ENCODE measurements at regions not wholly inside any gene's neighbourhood (a gene's known extent, or its start where the extent isn't known, plus 50 kb on each side); places are given as distances from the start of the nearest gene placed in this dataset.
A peak's percentile ranks its signal among the peaks of the same experiment; 100 is the strongest.

DNA sequence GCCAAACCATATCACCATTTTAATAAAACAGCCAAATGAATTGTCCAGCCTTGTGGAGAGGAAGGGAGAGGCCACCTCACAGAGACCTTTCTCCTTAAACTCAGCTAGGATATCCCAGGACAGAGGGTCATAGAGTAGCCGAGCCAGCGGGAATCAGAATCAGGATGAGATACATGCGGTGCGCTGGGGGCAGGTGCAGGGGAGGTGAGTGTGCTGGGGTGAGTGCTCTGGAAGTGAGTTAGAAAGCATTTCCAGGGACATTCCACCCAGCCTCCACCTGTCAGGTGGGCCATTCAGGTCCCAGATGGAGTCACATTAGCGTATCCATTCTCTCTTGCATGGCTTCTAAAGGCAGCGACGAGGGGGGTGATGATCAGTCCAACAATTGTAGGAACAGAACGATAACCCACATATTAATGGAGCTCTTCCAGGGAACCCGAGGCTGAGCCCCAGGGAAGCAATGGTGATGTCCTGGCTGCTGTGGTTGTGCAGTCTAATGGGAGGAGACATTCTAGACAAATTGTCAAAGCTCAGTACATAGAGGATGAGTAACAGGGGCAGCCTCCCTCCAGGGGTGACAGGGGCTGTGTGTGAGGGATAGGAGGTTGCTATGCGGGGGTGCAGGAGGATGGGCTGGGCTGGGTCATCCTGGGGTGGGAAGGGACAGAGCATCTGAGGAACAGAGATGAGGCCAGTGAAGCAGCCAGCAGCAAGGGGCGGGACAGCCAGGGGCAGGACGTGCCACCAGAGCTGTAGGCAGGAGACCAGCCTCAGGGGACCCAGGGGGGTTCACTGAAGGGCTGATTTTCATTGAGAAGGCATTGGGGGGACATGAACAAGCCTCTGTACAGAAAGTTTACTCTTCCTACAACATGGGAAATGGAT is 88.7 kb upstream of the FRMD1 start:
- ChIA-PET CTCF (interaction anchor here (1.0 kb wide), 1 partner anchor 35 kb away, joined by 4 read pairs; no protein-coding TSS in a partner anchor), POLR2A (no interaction called here)
- no peak for ATAC-seq
- 0 out of 2 replicates have a peak, but pooled peaks cover 7% of the 10 kb centered on the region for H3K27me3 Mint-ChIP-seq (ENCODE audit: low read depth)
- H3K4me1 Mint-ChIP-seq: peaks cover 48% of the 10 kb centered on the region
- 0 out of 2 replicates have a peak overlapping the region, but pooled peaks have one; percentile 7 for H3K27ac Mint-ChIP-seq
- peaks cover 17% of the 10 kb centered on the region for H3K36me3 Mint-ChIP-seq
- DNase-seq (ENCODE audit: low spot score): no peak
- peaks cover 23% of the 10 kb centered on the region for H3K9me3 Mint-ChIP-seq
- H3K4me3 Mint-ChIP-seq: no peak overlapping the region
- no peak for TF ChIP-seq GABPB1 (CRISPR knock-in tag; IDR thresholded peaks at IDR 0.05)

DNA sequence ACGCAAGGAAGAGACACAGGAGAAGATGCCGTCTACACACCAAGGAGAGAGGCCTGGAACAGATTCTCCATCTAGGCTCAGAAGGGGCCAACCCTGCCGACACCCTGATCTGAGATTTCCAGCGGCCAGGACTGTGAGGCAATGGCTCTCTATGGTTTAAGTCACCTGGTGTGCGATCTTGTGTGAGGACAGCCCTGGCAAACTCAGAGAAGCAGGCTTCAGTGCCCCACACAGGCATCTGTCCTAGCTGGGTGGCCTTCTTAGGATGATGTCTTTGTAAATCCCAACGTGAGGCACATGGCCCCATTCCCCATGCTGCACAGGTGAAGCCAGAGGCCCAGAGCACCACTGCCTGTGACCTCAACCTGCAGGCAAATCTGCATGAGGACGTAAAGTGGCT is 87.6 kb upstream of the FRMD1 start:
- Mint-ChIP-seq H3K36me3 (peaks cover 17% of the 10 kb centered on the region), H3K9me3 (peaks cover 23% of the 10 kb centered on the region), H3K27me3 (ENCODE audit: low read depth) (0 out of 2 replicates have a peak, but pooled peaks cover 7% of the 10 kb centered on the region), H3K4me1 (peaks cover 44% of the 10 kb centered on the region), H3K27ac (no peak overlapping the region), H3K4me3 (no peak overlapping the region)
- POLR2A ChIA-PET: no interaction called here
- CTCF ChIA-PET: no interaction called here
- DNase-seq (ENCODE audit: low spot score) (no peak), ATAC-seq (no peak)
- TF ChIP-seq, protein P1, sequence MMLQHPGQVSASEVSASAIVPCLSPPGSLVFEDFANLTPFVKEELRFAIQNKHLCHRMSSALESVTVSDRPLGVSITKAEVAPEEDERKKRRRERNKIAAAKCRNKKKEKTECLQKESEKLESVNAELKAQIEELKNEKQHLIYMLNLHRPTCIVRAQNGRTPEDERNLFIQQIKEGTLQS (CRISPR knock-in tag; conservative IDR thresholded peaks at IDR 0.05): no peak
- TF ChIP-seq, protein P2, sequence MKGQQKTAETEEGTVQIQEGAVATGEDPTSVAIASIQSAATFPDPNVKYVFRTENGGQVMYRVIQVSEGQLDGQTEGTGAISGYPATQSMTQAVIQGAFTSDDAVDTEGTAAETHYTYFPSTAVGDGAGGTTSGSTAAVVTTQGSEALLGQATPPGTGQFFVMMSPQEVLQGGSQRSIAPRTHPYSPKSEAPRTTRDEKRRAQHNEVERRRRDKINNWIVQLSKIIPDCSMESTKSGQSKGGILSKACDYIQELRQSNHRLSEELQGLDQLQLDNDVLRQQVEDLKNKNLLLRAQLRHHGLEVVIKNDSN (CRISPR knock-in tag; IDR thresholded peaks at IDR 0.05): no peak
- TF ChIP-seq, protein P3, sequence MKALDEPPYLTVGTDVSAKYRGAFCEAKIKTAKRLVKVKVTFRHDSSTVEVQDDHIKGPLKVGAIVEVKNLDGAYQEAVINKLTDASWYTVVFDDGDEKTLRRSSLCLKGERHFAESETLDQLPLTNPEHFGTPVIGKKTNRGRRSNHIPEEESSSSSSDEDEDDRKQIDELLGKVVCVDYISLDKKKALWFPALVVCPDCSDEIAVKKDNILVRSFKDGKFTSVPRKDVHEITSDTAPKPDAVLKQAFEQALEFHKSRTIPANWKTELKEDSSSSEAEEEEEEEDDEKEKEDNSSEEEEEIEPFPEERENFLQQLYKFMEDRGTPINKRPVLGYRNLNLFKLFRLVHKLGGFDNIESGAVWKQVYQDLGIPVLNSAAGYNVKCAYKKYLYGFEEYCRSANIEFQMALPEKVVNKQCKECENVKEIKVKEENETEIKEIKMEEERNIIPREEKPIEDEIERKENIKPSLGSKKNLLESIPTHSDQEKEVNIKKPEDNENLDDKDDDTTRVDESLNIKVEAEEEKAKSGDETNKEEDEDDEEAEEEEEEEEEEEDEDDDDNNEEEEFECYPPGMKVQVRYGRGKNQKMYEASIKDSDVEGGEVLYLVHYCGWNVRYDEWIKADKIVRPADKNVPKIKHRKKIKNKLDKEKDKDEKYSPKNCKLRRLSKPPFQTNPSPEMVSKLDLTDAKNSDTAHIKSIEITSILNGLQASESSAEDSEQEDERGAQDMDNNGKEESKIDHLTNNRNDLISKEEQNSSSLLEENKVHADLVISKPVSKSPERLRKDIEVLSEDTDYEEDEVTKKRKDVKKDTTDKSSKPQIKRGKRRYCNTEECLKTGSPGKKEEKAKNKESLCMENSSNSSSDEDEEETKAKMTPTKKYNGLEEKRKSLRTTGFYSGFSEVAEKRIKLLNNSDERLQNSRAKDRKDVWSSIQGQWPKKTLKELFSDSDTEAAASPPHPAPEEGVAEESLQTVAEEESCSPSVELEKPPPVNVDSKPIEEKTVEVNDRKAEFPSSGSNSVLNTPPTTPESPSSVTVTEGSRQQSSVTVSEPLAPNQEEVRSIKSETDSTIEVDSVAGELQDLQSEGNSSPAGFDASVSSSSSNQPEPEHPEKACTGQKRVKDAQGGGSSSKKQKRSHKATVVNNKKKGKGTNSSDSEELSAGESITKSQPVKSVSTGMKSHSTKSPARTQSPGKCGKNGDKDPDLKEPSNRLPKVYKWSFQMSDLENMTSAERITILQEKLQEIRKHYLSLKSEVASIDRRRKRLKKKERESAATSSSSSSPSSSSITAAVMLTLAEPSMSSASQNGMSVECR (CRISPR knock-in tag; IDR thresholded peaks at IDR 0.05; ENCODE audit: borderline replicate concordance): no peak

DNA sequence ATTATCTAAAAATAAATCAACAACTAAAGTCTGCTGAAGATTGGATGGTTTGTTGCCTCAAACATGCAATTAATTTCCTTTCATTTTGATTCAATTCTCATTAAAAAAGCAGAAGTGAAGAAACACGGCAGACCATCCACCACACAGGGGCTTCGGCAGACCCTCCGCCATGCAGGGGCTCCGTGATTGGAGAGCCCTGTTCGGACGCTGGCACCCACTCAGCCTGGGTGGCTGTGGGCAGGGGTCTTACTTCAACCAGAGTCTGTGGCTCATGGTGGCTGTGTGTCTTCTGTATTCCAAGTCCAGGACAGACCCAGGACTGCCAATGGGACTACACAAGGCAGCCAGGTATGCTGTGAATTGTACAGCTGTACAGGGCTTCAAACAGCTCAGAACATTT is 86.9 kb upstream of the FRMD1 start:
- no peak for DNase-seq (ENCODE audit: low spot score)
- ATAC-seq: no peak
- Mint-ChIP-seq H3K36me3 (peaks cover 17% of the 10 kb centered on the region), H3K4me1 (peaks cover 36% of the 10 kb centered on the region), H3K27me3 (ENCODE audit: low read depth) (0 out of 2 replicates have a peak, but pooled peaks cover 5% of the 10 kb centered on the region), H3K27ac (no peak overlapping the region), H3K4me3 (no peak overlapping the region), H3K9me3 (peaks cover 21% of the 10 kb centered on the region)
- TF ChIP-seq, protein P4, sequence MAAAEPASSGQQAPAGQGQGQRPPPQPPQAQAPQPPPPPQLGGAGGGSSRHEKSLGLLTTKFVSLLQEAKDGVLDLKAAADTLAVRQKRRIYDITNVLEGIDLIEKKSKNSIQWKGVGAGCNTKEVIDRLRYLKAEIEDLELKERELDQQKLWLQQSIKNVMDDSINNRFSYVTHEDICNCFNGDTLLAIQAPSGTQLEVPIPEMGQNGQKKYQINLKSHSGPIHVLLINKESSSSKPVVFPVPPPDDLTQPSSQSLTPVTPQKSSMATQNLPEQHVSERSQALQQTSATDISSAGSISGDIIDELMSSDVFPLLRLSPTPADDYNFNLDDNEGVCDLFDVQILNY (CRISPR knock-in tag; IDR thresholded peaks at IDR 0.05): no peak
- TF ChIP-seq, protein P3 (CRISPR knock-in tag; IDR thresholded peaks at IDR 0.05; ENCODE audit: borderline replicate concordance): no peak
- TF ChIP-seq ZNF416 (CRISPR knock-in tag; IDR thresholded peaks at IDR 0.05) (no peak), ZNF138 (CRISPR knock-in tag; conservative IDR thresholded peaks at IDR 0.05) (no peak), JAZF1 (CRISPR knock-in tag; IDR thresholded peaks at IDR 0.05) (no peak)
- TF ChIP-seq, protein P5, sequence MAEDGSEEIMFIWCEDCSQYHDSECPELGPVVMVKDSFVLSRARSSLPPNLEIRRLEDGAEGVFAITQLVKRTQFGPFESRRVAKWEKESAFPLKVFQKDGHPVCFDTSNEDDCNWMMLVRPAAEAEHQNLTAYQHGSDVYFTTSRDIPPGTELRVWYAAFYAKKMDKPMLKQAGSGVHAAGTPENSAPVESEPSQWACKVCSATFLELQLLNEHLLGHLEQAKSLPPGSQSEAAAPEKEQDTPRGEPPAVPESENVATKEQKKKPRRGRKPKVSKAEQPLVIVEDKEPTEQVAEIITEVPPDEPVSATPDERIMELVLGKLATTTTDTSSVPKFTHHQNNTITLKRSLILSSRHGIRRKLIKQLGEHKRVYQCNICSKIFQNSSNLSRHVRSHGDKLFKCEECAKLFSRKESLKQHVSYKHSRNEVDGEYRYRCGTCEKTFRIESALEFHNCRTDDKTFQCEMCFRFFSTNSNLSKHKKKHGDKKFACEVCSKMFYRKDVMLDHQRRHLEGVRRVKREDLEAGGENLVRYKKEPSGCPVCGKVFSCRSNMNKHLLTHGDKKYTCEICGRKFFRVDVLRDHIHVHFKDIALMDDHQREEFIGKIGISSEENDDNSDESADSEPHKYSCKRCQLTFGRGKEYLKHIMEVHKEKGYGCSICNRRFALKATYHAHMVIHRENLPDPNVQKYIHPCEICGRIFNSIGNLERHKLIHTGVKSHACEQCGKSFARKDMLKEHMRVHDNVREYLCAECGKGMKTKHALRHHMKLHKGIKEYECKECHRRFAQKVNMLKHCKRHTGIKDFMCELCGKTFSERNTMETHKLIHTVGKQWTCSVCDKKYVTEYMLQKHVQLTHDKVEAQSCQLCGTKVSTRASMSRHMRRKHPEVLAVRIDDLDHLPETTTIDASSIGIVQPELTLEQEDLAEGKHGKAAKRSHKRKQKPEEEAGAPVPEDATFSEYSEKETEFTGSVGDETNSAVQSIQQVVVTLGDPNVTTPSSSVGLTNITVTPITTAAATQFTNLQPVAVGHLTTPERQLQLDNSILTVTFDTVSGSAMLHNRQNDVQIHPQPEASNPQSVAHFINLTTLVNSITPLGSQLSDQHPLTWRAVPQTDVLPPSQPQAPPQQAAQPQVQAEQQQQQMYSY (CRISPR knock-in tag; IDR thresholded peaks at IDR 0.05): no peak
- ChIA-PET POLR2A (no interaction called here), CTCF (no interaction called here)
